Hematopoietic multipotent progenitor cell treated with erythropoietin and hydrocortisone succinate and interleukin-3 and kit ligand, for 8 days (in vitro differentiated cells): ENCODE measurements at regions not wholly inside any gene's neighbourhood (a gene's known extent, or its start where the extent isn't known, plus 50 kb on each side); places are given as distances from the start of the nearest gene placed in this dataset.

Experiments
- DNase-seq: peaks from one replicate; pipeline ENCODE4 v3.0.0-alpha.2; 2015

GRCh38 chr6:23266536-23266935, 697.2 kb downstream of the HDGFL1 start:
- DNase-seq, result no peak

GRCh38 chr6:23267651-23268050, 698.3 kb downstream of the HDGFL1 start:
- DNase-seq, result no peak

- DNase-seq, result no peak
Observed at GRCh38 chr6:23268348-23268747, 699.0 kb downstream of the HDGFL1 start.

- no peak for DNase-seq
Observed at GRCh38 chr6:23269436-23269835, 700.1 kb downstream of the HDGFL1 start.

- peak; percentile 1 for DNase-seq
Observed at GRCh38 chr6:23272536-23272935, 703.2 kb downstream of the HDGFL1 start.

GRCh38 chr6:23277521-23278179, 708.3 kb downstream of the HDGFL1 start:
- no peak for DNase-seq

- DNase-seq, result no peak
Observed at GRCh38 chr6:23278180-23278532, 708.8 kb downstream of the HDGFL1 start.

GRCh38 chr6:23280437-23280836, 711.1 kb downstream of the HDGFL1 start:
- DNase-seq, result no peak

GRCh38 chr6:23282252-23283021, 713.1 kb downstream of the HDGFL1 start:
- DNase-seq, result no peak

- DNase-seq, result no peak
Observed at GRCh38 chr6:23293653-23294052, 724.3 kb downstream of the HDGFL1 start.

GRCh38 chr6:23301556-23301955, 732.2 kb downstream of the HDGFL1 start:
- DNase-seq, result no peak

GRCh38 chr6:23302514-23302913, 733.1 kb downstream of the HDGFL1 start:
- DNase-seq, result no peak

- no peak for DNase-seq
Observed at GRCh38 chr6:23305325-23305943, 736.1 kb downstream of the HDGFL1 start.

GRCh38 chr6:23306251-23306950, 737.0 kb downstream of the HDGFL1 start:
- DNase-seq, result no peak

- no peak for DNase-seq
Observed at GRCh38 chr6:23307516-23307915, 738.1 kb downstream of the HDGFL1 start.

- DNase-seq, result no peak
Observed at GRCh38 chr6:23308166-23308565, 738.8 kb downstream of the HDGFL1 start.

GRCh38 chr6:23311211-23311610, 741.8 kb downstream of the HDGFL1 start:
- DNase-seq, result no peak

- DNase-seq, result no peak
Observed at GRCh38 chr6:23316131-23316530, 746.8 kb downstream of the HDGFL1 start.

GRCh38 chr6:23316931-23317330, 747.6 kb downstream of the HDGFL1 start:
- no peak for DNase-seq

GRCh38 chr6:23319582-23319981, 750.2 kb downstream of the HDGFL1 start:
- DNase-seq, result no peak

- no peak for DNase-seq
Observed at GRCh38 chr6:23320471-23321015, 751.2 kb downstream of the HDGFL1 start.

- no peak for DNase-seq
Observed at GRCh38 chr6:23323897-23324296, 754.5 kb downstream of the HDGFL1 start.

- no peak for DNase-seq
Observed at GRCh38 chr6:23325065-23325464, 755.7 kb downstream of the HDGFL1 start.
